Naive thymus-derived CD4-positive, alpha-beta T cell (primary cell): ENCODE measurements at regions not wholly inside any gene's neighbourhood (a gene's known extent, or its start where the extent isn't known, plus 50 kb on each side); places are given as distances from the start of the nearest gene placed in this dataset.
"Not testable (repeated sequence)": the region's sequence is repeated elsewhere in the genome, so short reads cannot be mapped to it uniquely, and the experiment has no call there.

ENCODE experiments used
- ATAC-seq: fragments of 150-1000 bp; cut with Tn5 transposase; 2 replicates; pipeline ENCODE4 v1.10.0; 2021; ENCODE audit warnings: mild to moderate bottlenecking, moderate library complexity
- CTCF ChIA-PET: fragments of 350-600 bp; sonication (Branson Sonifier 250); formaldehyde crosslinking; loops from one replicate; lab custom pipeline; 2021; ENCODE audit warnings: antibody characterized with exemption; lab: Charles Lee
- POLR2A ChIA-PET: fragments of 350-600 bp; sonication (Branson Sonifier 250); formaldehyde crosslinking; loops from one replicate; lab custom pipeline; 2021; ENCODE audit warnings: antibody characterized with exemption, inconsistent platforms; lab: Charles Lee
- DNase-seq, 9 donors: peaks; one replicate each; pipeline versions ENCODE4 v3.0.0 to v3.0.0-alpha.2; 2020 to 2022; ENCODE audit warnings: mixed read lengths in 1 of 9
- H3K27ac ChIP-seq: one replicate; pipeline ENCODE4 v1.7.0; 2013; ENCODE audit warnings: mild to moderate bottlenecking, low read depth, low read length, moderate library complexity
- H3K27me3 ChIP-seq, 2 donors: one replicate each; pipeline ENCODE4 v1.7.0; 2013; ENCODE audit warnings: low read length in 2 of 2, mild to moderate bottlenecking in 2 of 2, moderate library complexity in 2 of 2; ENCODE audit not compliant: control insufficient read depth in 2 of 2, insufficient read depth in 2 of 2
- H3K36me3 ChIP-seq, 3 experiments: 1 replicate in 2 of 3; 2 replicates in 1 of 3; pipeline ENCODE4 v1.7.0; 2013; ENCODE audit warnings: low read length in 3 of 3, mild to moderate bottlenecking in 3 of 3, moderate library complexity in 1 of 3; ENCODE audit not compliant: insufficient read depth in 3 of 3, control insufficient read depth in 2 of 3
- H3K4me1 ChIP-seq, 2 donors: one replicate each; pipeline ENCODE4 v1.7.0; 2013; ENCODE audit warnings: low read length in 2 of 2, mild to moderate bottlenecking in 2 of 2, moderate library complexity in 1 of 2; ENCODE audit not compliant: control insufficient read depth in 2 of 2, insufficient read depth in 2 of 2
- H3K4me3 ChIP-seq: 2 replicates; pipeline ENCODE4 v1.7.0; 2013; ENCODE audit warnings: mild to moderate bottlenecking, low read length
- H3K9me3 ChIP-seq, 3 experiments: 1 replicate in 2 of 3; 2 replicates in 1 of 3; pipeline ENCODE4 v1.7.0; 2013; ENCODE audit warnings: low read length in 3 of 3; ENCODE audit not compliant: control insufficient read depth in 2 of 3
- H3K27ac Mint-ChIP-seq, 9 donors: one replicate each; pipeline ENCODE4 v1.8.0; 2020 to 2022; ENCODE audit warnings: mixed read lengths in 9 of 9, mild to moderate bottlenecking in 8 of 9, moderate library complexity in 5 of 9, inconsistent platforms in 2 of 9
- H3K27me3 Mint-ChIP-seq, 5 donors: one replicate each; pipeline ENCODE4 v1.8.0; 2021 to 2022; ENCODE audit warnings: mixed read lengths in 5 of 5, mild to moderate bottlenecking in 1 of 5
- H3K36me3 Mint-ChIP-seq, 5 donors: one replicate each; pipeline ENCODE4 v1.8.0; 2020 to 2022; ENCODE audit warnings: mixed read lengths in 5 of 5, mild to moderate bottlenecking in 3 of 5, inconsistent platforms in 1 of 5
- H3K4me1 Mint-ChIP-seq, 7 donors: one replicate each; pipeline ENCODE4 v1.8.0; 2020 to 2022; ENCODE audit warnings: mixed read lengths in 7 of 7, mild to moderate bottlenecking in 3 of 7, inconsistent platforms in 1 of 7
- H3K4me3 Mint-ChIP-seq, 10 donors: one replicate each; pipeline ENCODE4 v1.8.0; 2020 to 2022; ENCODE audit warnings: mild to moderate bottlenecking in 10 of 10, mixed read lengths in 10 of 10, moderate library complexity in 6 of 10, inconsistent platforms in 2 of 10
- H3K9me3 Mint-ChIP-seq, 11 donors: one replicate each; pipeline ENCODE4 v1.8.0; 2020 to 2022; ENCODE audit warnings: mixed read lengths in 11 of 11, mild to moderate bottlenecking in 4 of 11, inconsistent platforms in 1 of 11, moderate library complexity in 1 of 11
- intact Hi-C, 2 donors: fragments of 100-400 bp; cut with micrococcal nuclease; formaldehyde crosslinking; loops; one replicate each; pipeline ENCODE4 v1.15.1; 2023

DNA sequence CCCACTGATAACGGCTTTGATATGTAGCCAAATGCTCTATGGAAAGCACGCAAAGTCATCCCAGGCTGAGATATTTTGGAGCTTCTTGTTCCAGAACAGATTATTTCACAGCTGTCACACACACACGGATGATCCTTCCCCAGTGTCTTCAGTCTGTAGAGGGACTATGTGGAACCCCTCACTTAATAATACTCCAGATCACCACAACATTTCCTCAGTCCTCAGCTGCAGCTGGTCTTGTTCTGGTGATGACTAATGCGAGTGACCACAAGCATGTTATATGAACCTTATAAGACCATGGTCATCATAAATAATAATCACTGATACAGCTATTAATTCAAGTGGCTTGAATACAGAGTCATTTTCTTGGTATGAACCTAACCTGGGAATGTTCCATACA is 490.7 kb downstream of the RPIA start:
- CTCF ChIA-PET, result not testable (repeated sequence)

DNA sequence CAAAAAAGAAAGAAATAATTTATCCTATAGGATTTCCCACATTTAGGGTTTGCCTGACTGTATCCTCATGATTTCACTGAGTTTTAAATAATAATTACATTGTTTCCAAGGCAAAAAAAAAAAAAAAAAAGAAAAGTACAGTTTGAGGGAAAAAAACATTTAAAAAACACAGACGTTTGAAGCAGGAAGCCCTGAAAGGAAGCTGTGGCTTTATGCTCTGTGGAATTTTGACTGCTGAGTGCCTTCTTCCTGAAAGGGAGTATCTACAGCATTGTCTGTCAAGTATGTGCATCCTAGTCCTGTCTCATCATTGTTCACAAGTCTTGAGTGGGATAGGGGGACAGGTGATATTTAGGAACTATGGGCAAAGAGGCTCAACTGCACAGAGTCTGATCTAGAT is 493.3 kb downstream of the RPIA start:
- DNase-seq, H3K4me1 Mint-ChIP-seq, intact Hi-C loops, H3K36me3 ChIP-seq, H3K4me3 ChIP-seq, POLR2A ChIA-PET, H3K36me3 Mint-ChIP-seq, H3K4me1 ChIP-seq, H3K9me3 Mint-ChIP-seq, H3K4me3 Mint-ChIP-seq, H3K27ac Mint-ChIP-seq, H3K27ac ChIP-seq, ATAC-seq, H3K27me3 ChIP-seq, H3K9me3 ChIP-seq, CTCF ChIA-PET: not testable (repeated sequence)
- peaks cover 0 to 12% (median 3%) of the 10 kb centered on the region in 5 donors for H3K27me3 Mint-ChIP-seq

More for the DNA sequence above, 490.7 kb downstream of the RPIA start:
- DNase-seq, H3K27me3 ChIP-seq, H3K4me1 ChIP-seq, H3K36me3 ChIP-seq, intact Hi-C loops, H3K36me3 Mint-ChIP-seq, ATAC-seq, H3K9me3 Mint-ChIP-seq, POLR2A ChIA-PET, H3K9me3 ChIP-seq, H3K27ac ChIP-seq, H3K4me3 Mint-ChIP-seq, H3K27ac Mint-ChIP-seq, H3K4me3 ChIP-seq, H3K4me1 Mint-ChIP-seq: not testable (repeated sequence)
- H3K27me3 Mint-ChIP-seq, result peaks cover 0 to 12% (median 3%) of the 10 kb centered on the region in 5 donors

DNA sequence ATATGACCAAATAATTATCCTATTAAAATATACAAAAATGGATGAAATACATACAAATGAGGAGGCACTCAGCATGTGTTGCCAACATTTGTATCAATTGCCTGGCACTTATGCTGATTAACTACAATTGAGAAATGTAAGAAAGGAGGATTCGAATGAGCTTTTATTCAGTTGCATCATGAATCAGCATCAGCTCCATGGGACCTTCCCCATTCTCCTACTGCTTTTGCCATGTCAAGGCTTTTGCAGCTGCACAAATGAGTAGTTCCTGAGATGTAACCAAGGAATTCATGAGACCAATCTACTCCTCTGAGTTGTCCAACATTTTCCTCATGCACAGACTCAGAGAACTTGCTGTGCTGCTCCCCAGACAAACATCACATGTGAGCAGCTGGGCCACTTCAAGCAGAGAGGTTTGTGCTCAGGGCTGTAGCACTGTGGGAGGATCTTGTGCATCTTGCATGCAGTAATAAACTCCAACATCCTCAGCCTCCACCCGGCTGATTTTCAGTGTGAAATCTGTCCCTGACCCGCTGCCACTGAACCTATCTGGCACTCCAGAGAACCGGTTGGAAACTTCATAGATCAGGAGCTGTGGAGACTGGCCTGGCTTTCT is 504.3 kb downstream of the RPIA start:
- ATAC-seq, H3K9me3 ChIP-seq, H3K4me1 Mint-ChIP-seq, H3K4me1 ChIP-seq, DNase-seq, H3K4me3 ChIP-seq, POLR2A ChIA-PET, H3K36me3 ChIP-seq, H3K27me3 ChIP-seq, H3K36me3 Mint-ChIP-seq, CTCF ChIA-PET, H3K27ac ChIP-seq, intact Hi-C loops, H3K4me3 Mint-ChIP-seq, H3K27ac Mint-ChIP-seq, H3K9me3 Mint-ChIP-seq: not testable (repeated sequence)
- H3K27me3 Mint-ChIP-seq, result peaks cover 0 to 24% (median 3%) of the 10 kb centered on the region in 5 donors

- POLR2A ChIA-PET, H3K4me1 Mint-ChIP-seq, H3K36me3 ChIP-seq, H3K36me3 Mint-ChIP-seq, ATAC-seq, H3K9me3 Mint-ChIP-seq, DNase-seq, H3K9me3 ChIP-seq, CTCF ChIA-PET, H3K27ac ChIP-seq, H3K27me3 ChIP-seq, H3K4me3 Mint-ChIP-seq, H3K4me1 ChIP-seq, H3K4me3 ChIP-seq, H3K27ac Mint-ChIP-seq, intact Hi-C loops: not testable (repeated sequence)
- peaks cover 0 to 20% (median 3%) of the 10 kb centered on the region in 5 donors for H3K27me3 Mint-ChIP-seq
These were observed 505.2 kb downstream of the RPIA start for GRCh38 chr2:89196719-89197118.

DNA sequence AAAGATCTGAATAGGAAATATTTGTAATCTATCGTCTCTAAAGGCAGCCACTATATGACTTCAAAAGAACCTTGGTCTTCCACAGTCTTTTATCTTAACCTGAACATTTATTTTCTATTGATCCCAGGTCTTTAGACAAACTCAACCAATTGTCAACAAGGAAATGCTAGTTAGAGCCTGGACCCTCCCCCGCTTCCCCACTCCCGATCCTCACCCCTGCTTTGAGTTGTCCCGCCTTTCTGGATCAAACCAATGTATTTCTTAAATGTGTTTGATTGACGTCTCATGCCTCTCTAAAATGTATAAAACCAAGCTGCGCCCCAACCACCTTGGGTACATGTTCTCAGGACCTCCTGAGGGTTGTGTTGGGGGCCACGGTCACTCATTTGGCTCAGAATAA is 506.6 kb downstream of the RPIA start:
- H3K27ac Mint-ChIP-seq, intact Hi-C loops, H3K36me3 Mint-ChIP-seq, H3K4me1 ChIP-seq, H3K4me3 ChIP-seq, H3K36me3 ChIP-seq, POLR2A ChIA-PET, H3K4me1 Mint-ChIP-seq, H3K27ac ChIP-seq, H3K9me3 ChIP-seq, ATAC-seq, DNase-seq, H3K9me3 Mint-ChIP-seq, H3K4me3 Mint-ChIP-seq, CTCF ChIA-PET, H3K27me3 ChIP-seq: not testable (repeated sequence)
- H3K27me3 Mint-ChIP-seq, result peaks cover 0 to 20% (median 3%) of the 10 kb centered on the region in 5 donors

- H3K27ac Mint-ChIP-seq, DNase-seq, POLR2A ChIA-PET, H3K4me1 Mint-ChIP-seq, H3K36me3 Mint-ChIP-seq, H3K4me1 ChIP-seq, H3K27me3 ChIP-seq, H3K27ac ChIP-seq, H3K4me3 Mint-ChIP-seq, H3K4me3 ChIP-seq, H3K36me3 ChIP-seq, H3K9me3 Mint-ChIP-seq, ATAC-seq, intact Hi-C loops, H3K9me3 ChIP-seq, CTCF ChIA-PET: not testable (repeated sequence)
- peaks cover 0 to 20% (median 3%) of the 10 kb centered on the region in 5 donors for H3K27me3 Mint-ChIP-seq
These were observed 508.2 kb downstream of the RPIA start for GRCh38 chr2:89199453-89200246.

DNA sequence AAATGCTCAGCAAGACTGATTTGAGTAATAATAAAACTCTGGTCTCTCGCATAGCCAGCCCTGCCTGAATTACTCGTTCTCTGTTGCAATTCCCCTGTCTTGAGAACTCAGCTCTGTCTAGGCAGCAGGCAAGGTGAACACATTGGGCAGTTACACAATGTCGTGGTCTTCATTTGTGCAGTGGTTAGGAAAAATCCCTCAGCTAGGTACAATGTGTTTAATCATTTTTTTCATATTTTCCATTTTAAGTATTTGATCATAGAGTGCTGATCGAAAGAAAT is 508.7 kb downstream of the RPIA start:
- H3K4me1 Mint-ChIP-seq, H3K36me3 Mint-ChIP-seq, H3K36me3 ChIP-seq, DNase-seq, H3K4me1 ChIP-seq, H3K27me3 ChIP-seq, ATAC-seq, H3K4me3 Mint-ChIP-seq, H3K4me3 ChIP-seq, CTCF ChIA-PET, H3K9me3 ChIP-seq, H3K9me3 Mint-ChIP-seq, H3K27ac ChIP-seq, H3K27ac Mint-ChIP-seq, intact Hi-C loops, POLR2A ChIA-PET: not testable (repeated sequence)
- peaks cover 0 to 20% (median 3%) of the 10 kb centered on the region in 5 donors for H3K27me3 Mint-ChIP-seq
